Testis (tissue), 2 donors: ENCODE measurements at regions not wholly inside any gene's neighbourhood (a gene's known extent, or its start where the extent isn't known, plus 50 kb on each side); places are given as distances from the start of the nearest gene placed in this dataset.

Experiments used
- POLR2A ChIP-seq: fragments of 450-650 bp; IDR thresholded peaks from one replicate; pipeline ENCODE4 v1.6.1; 2017; ENCODE audit warnings: antibody characterized with exemption, mild to moderate bottlenecking, moderate library complexity
- TF ChIP-seq, protein P1 (sequence below), 3 experiments: fragments of 450-650 bp in 2 of 3; fragments of 200-600 bp in 1 of 3; sonication (generic) in 1 of 3; IDR thresholded peaks; one replicate each; pipeline ENCODE4 v1.5.1; 2016 to 2019; ENCODE audit warnings: antibody characterized with exemption in 3 of 3, mild to moderate bottlenecking in 2 of 3, moderate library complexity in 1 of 3

DNA sequence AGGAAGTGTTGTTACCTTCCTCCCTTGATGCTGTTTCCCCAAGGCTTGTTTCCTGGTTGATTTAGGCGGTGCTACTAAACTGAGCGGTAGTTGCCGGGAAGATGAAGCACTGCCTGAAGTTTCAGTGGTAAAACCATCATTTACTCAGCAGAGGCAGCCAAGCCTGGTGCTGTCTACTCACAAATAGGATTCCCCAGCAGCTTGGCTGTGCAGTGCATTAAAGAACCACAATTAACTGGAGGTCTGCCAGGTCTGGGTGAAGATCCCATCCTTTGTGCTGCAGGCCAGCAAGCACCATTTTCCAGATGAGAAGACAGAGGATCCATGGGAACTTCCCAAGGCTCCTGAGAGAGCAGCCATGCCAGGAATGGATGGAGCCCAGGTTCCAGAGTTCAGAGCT is 231.9 kb upstream of the E2F8 start:
- TF ChIP-seq, protein P1, sequence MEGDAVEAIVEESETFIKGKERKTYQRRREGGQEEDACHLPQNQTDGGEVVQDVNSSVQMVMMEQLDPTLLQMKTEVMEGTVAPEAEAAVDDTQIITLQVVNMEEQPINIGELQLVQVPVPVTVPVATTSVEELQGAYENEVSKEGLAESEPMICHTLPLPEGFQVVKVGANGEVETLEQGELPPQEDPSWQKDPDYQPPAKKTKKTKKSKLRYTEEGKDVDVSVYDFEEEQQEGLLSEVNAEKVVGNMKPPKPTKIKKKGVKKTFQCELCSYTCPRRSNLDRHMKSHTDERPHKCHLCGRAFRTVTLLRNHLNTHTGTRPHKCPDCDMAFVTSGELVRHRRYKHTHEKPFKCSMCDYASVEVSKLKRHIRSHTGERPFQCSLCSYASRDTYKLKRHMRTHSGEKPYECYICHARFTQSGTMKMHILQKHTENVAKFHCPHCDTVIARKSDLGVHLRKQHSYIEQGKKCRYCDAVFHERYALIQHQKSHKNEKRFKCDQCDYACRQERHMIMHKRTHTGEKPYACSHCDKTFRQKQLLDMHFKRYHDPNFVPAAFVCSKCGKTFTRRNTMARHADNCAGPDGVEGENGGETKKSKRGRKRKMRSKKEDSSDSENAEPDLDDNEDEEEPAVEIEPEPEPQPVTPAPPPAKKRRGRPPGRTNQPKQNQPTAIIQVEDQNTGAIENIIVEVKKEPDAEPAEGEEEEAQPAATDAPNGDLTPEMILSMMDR (IDR thresholded peaks at IDR 0.05), result no peak
- TF ChIP-seq POLR2A, result no peak
